ENCODE measurements at regions not wholly inside any gene's neighbourhood (a gene's known extent, or its start where the extent isn't known, plus 50 kb on each side); places are given as distances from the start of the nearest gene placed in this dataset.

DNA sequence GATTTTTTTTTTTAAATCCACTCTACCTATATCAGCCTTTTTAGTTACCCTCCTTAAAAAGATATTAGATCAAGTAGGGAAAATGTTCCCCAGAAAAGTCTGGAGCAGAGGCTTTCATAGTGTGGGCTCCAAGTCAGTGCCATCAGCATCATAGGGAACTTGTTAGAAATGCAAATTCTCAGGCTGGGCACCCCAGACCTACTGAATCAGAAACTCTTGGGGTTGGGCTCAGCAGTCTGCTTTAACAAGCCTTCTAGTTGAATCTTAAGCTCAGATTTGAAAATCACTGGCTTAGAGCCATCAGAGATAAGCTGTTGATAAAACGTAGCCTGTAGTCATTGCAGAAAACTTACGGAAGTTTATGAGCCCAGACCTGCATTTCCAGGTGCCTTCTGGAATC is 140.1 kb downstream of the TMEM38B start:
- no peaks in the 10 kb centered on the region for H3K36me3 Mint-ChIP-seq (ENCODE audit: unreplicated experiment)
- no peaks in the 10 kb centered on the region for H3K9me3 Mint-ChIP-seq (ENCODE audit: unreplicated experiment)
- H3K4me1 Mint-ChIP-seq (ENCODE audit: low read depth, unreplicated experiment) = peaks cover 12% of the 10 kb centered on the region
- H3K27ac Mint-ChIP-seq (ENCODE audit: unreplicated experiment) = no peak overlapping the region
- TF ChIP-seq, protein P1, sequence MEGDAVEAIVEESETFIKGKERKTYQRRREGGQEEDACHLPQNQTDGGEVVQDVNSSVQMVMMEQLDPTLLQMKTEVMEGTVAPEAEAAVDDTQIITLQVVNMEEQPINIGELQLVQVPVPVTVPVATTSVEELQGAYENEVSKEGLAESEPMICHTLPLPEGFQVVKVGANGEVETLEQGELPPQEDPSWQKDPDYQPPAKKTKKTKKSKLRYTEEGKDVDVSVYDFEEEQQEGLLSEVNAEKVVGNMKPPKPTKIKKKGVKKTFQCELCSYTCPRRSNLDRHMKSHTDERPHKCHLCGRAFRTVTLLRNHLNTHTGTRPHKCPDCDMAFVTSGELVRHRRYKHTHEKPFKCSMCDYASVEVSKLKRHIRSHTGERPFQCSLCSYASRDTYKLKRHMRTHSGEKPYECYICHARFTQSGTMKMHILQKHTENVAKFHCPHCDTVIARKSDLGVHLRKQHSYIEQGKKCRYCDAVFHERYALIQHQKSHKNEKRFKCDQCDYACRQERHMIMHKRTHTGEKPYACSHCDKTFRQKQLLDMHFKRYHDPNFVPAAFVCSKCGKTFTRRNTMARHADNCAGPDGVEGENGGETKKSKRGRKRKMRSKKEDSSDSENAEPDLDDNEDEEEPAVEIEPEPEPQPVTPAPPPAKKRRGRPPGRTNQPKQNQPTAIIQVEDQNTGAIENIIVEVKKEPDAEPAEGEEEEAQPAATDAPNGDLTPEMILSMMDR (IDR thresholded peaks at IDR 0.05; ENCODE audit: partially characterized antibody, unreplicated experiment) = no peak
- no peak overlapping the region for H3K4me3 Mint-ChIP-seq (ENCODE audit: unreplicated experiment)
- peaks cover 2% of the 10 kb centered on the region for H3K27me3 Mint-ChIP-seq (ENCODE audit: unreplicated experiment)
- no peak for DNase-seq

DNA sequence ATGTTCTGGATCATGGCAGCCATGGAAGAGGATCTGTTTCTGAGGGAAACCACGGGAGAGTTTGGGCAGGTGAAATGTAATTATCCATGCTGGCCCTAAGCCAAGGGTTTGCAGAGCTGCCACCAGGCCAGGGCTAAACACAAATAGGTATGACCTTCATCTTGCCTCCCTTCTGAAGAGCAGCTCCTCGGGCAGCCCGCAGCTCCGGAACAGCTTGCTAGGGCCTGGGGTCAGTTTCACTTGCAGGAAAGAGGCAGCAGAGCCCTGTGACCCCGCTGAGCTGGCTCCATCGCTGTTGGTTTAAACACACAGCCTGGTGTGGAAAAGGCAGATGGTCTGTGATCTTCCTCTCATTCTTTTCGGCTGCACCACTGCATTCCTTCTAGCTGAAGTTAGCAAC is 141.4 kb downstream of the TMEM38B start:
- H3K27ac Mint-ChIP-seq (ENCODE audit: unreplicated experiment) = no peak overlapping the region
- peaks cover 12% of the 10 kb centered on the region for H3K4me1 Mint-ChIP-seq (ENCODE audit: low read depth, unreplicated experiment)
- H3K9me3 Mint-ChIP-seq (ENCODE audit: unreplicated experiment) = no peaks in the 10 kb centered on the region
- no peak overlapping the region for H3K4me3 Mint-ChIP-seq (ENCODE audit: unreplicated experiment)
- TF ChIP-seq, protein P1 (IDR thresholded peaks at IDR 0.05; ENCODE audit: partially characterized antibody, unreplicated experiment) = no peak
- no peaks in the 10 kb centered on the region for H3K36me3 Mint-ChIP-seq (ENCODE audit: unreplicated experiment)
- DNase-seq = peak; percentile 33
- H3K27me3 Mint-ChIP-seq (ENCODE audit: unreplicated experiment) = peaks cover 2% of the 10 kb centered on the region

DNA sequence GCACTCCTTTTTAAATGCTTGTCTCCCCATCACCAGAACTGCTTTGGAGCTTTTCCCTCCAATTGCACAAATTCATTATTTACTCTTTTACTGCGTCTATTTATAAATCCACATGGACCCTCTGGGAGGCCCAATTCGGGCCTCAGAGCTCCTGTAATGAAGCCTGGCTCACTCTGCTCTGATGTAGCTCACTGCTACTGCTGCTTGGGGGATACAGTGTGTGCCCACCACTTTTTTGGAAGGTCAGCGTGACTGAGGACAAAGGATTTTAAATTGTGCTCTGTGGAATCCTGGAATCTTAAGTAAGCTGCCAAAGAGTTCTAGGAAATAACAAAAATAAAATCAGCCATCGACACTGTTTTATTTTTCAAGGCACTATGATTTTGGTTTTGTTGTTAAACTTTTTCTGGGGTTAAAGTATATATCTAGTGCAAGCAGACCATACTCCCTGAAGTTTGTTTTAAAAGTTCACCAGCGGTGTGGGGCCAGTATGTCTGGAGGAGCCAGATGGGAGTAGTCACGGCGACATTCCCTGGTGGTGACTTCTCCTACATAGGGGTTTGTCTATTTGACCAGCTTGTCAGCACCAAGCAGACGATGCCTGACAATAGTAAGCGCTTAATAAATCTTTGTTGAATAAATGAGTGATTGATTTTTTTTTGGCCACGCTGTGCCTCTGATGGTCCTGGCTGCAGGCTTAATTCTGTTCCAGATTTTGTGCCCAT is 142.8 kb downstream of the TMEM38B start:
- Mint-ChIP-seq H3K9me3 (ENCODE audit: unreplicated experiment) (no peaks in the 10 kb centered on the region), H3K4me1 (ENCODE audit: low read depth, unreplicated experiment) (peaks cover 12% of the 10 kb centered on the region), H3K27me3 (ENCODE audit: unreplicated experiment) (peaks cover 2% of the 10 kb centered on the region), H3K4me3 (ENCODE audit: unreplicated experiment) (no peak overlapping the region), H3K27ac (ENCODE audit: unreplicated experiment) (no peak overlapping the region), H3K36me3 (ENCODE audit: unreplicated experiment) (no peaks in the 10 kb centered on the region)
- TF ChIP-seq, protein P1 (IDR thresholded peaks at IDR 0.05; ENCODE audit: partially characterized antibody, unreplicated experiment) = no peak
- DNase-seq = no peak

GRCh38 chr9:105841562-105841961 is 147.2 kb downstream of the TMEM38B start:
- no peak overlapping the region for H3K4me3 Mint-ChIP-seq (ENCODE audit: unreplicated experiment)
- TF ChIP-seq, protein P1 (IDR thresholded peaks at IDR 0.05; ENCODE audit: partially characterized antibody, unreplicated experiment) = no peak
- H3K27me3 Mint-ChIP-seq (ENCODE audit: unreplicated experiment) = peaks cover 2% of the 10 kb centered on the region
- no peak for DNase-seq
- no peaks in the 10 kb centered on the region for H3K36me3 Mint-ChIP-seq (ENCODE audit: unreplicated experiment)
- no peak overlapping the region for H3K27ac Mint-ChIP-seq (ENCODE audit: unreplicated experiment)
- no peaks in the 10 kb centered on the region for H3K9me3 Mint-ChIP-seq (ENCODE audit: unreplicated experiment)
- peaks cover under 1% of the 10 kb centered on the region for H3K4me1 Mint-ChIP-seq (ENCODE audit: low read depth, unreplicated experiment)

DNA sequence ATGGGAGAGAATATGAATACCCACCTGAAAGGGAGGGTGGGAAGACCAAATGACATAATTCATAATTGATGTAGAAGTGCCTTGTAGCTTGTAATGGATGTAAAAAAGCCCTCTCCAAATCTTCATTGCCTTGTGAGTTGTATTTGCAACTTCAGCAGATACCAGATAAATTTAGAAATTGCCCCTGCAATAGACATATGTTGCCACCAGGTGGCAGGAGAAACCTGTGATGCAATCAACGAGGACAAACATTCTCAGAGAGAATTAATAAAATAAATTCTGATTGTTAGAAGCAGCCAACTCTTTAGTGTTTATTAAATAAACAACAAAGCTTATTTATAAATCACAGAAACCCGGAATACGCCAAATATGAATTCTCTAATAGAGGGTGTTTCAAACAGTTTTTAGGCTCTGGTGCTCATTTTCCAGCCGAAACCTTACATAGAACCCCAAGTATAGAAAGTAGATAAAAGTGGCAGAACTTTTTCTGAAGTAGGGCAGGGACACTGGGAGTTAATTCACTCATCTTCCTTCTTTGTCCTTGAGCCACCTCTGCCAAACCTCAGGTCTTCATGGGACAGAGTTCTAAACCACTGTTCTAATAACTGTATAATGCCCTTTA is 147.8 kb downstream of the TMEM38B start:
- Mint-ChIP-seq H3K36me3 (ENCODE audit: unreplicated experiment) (no peaks in the 10 kb centered on the region), H3K4me3 (ENCODE audit: unreplicated experiment) (no peak overlapping the region), H3K9me3 (ENCODE audit: unreplicated experiment) (no peaks in the 10 kb centered on the region), H3K27me3 (ENCODE audit: unreplicated experiment) (peaks cover 2% of the 10 kb centered on the region), H3K27ac (ENCODE audit: unreplicated experiment) (no peak overlapping the region), H3K4me1 (ENCODE audit: low read depth, unreplicated experiment) (no peaks in the 10 kb centered on the region)
- DNase-seq = peak; percentile 45
- TF ChIP-seq, protein P1 (IDR thresholded peaks at IDR 0.05; ENCODE audit: partially characterized antibody, unreplicated experiment) = peak; percentile 88

Data from glutamatergic neuron (in vitro differentiated cells).